Myocyte (in vitro differentiated cells): ENCODE measurements at regions not wholly inside any gene's neighbourhood (a gene's known extent, or its start where the extent isn't known, plus 50 kb on each side); places are given as distances from the start of the nearest gene placed in this dataset.
"Not testable (repeated sequence)": the region's sequence is repeated elsewhere in the genome, so short reads cannot be mapped to it uniquely, and the experiment has no call there.

Source experiments
- DNase-seq: peaks from one replicate; pipeline ENCODE4 v3.0.0-alpha.2; 2012; ENCODE audit warnings: low read depth

DNA sequence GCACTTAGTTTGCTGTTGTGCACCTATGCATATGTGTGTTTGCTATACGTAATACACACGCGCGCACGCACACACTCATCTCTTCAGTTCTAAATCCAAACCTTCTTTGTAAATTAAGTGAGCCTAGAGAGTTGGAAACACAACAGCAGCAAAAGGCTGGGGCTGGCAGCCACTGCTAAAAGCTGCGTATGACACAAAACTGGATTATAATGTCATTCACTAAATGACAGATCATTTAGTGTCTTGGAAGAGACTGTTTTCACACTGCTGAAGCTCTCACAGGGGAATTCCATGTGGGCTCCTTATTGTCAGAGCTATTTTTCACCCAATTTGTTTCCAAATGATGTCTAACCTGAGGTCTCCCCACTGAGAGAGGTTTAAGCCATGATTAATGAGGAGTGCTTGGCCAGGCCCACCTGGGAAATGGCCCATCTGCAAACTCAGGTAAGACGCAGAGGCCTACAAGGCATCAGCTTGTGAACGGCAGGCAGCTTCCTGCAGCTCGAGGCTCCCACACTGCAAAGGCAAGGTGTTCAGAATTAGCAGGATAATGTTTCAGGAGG lies 94.2 kb downstream of the OLIG3 start:
- DNase-seq, result no peak

DNA sequence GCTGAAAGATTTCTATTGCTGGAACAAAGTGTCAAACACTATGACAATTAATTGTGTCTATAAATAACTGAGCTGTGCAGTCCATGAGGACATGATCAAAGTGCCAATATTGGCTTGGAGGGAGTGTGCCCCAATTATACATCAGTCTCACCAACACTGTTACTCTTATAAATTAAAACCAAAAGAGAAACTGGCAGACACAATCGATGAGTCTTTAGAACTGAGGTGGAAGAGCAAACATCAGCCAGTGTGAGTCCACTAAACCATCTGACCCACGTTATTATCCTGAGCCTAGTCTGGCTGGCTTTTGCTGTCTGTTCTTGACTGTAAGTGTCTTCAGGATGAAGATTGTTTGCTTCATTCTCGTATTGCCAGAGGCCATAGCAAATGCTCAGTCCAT lies 98.9 kb downstream of the OLIG3 start:
- DNase-seq, result no peak

GRCh38 chr6:137391061-137391814 lies 103.0 kb downstream of the OLIG3 start:
- no peak for DNase-seq

GRCh38 chr6:137390334-137390733 lies 103.9 kb downstream of the OLIG3 start:
- DNase-seq, result no peak

- no peak for DNase-seq
Observed at GRCh38 chr6:137389150-137389704, 105.0 kb downstream of the OLIG3 start.

DNA sequence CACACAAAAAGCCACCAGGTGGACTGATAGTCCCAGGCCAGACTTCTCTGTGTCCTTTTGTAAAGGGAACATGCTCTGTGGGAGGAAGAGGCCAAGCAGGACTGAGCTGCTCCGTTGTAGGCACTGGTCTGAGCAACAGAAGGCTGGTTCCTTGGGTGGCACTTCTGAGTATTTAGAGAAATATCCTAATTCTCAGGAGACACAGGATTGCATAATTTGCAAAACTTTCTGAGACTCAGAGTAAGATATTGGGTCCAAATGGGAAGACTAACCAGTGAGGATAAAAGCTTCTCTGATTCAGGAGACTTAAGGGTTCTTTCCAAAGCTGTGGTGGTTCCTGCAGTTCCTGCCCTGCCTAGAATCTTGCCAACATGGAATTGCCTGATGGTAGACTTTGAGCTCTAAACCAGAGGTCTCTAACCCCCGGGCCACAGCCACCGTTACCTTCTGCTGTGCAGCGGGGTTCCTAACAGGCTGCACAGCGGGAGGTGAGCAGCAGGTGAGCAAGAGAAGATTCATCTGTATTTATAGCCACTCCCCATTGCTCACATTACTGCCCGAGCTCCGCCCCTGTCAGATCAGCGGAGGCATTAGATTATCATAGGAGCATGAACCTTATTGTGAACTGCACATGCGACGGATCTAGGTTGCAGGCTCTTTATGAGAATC lies 107.0 kb downstream of the OLIG3 start:
- DNase-seq, result no peak

DNA sequence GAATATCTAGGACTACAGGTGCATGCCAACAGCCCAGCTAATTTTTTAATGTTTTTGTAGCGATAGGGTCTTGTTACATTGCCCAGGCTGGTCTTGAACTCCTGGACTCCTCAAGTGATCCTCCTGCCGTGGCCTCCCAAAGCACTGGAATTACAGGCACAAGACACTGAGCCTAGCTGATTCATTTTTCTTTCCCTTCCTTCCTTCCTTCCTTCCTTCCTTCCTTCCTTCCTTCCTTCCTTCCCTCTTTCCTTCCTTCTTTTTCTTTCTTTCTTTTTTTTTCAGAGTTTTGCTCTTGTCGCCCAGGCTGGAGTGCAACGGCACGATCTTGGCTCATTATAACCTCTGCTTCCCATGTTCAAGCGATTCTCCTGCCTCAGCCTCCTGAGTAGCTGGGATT lies 110.9 kb downstream of the OLIG3 start:
- DNase-seq, result not testable (repeated sequence)

DNA sequence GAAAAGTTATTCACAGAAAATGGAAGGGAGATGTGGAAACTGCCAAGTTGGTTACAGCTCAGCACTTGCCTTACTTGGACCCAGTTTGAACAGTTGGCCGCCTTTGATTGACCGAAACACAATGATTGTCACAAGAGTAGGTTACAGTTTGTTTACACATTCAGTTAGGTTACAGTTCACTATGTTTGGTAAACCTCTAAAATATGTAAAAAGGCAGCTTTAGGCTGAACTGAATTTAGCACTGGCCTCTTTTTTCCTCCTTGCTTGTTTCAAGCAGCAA lies 116.2 kb downstream of the OLIG3 start:
- DNase-seq, result no peak

- DNase-seq, result no peak
Observed at GRCh38 chr6:137373296-137373695, 120.9 kb downstream of the OLIG3 start.

- DNase-seq, result no peak
Observed at GRCh38 chr6:137372532-137372931, 121.7 kb downstream of the OLIG3 start.

- DNase-seq, result no peak
Observed at GRCh38 chr6:137371634-137372016, 122.6 kb downstream of the OLIG3 start.

GRCh38 chr6:137370871-137371633 lies 123.1 kb downstream of the OLIG3 start:
- DNase-seq, result no peak

DNA sequence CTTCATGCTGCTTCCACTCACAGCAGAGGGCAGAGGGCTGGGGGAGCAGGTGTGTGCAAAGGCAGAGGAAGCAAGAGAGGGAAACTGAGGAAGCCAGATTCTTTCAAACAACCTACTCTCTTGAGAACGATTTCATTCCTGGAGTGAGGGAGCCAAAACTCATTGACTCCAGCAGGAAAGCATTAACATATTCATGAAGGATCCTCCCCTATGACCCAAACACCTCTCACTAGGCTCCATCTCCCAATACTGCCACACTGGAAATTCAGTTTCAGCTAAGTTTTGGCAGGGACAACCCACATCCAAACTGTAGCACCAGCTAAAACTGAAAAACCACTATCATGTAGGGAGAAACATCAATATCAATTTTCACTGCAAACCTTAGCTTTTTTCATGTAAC lies 125.1 kb downstream of the OLIG3 start:
- DNase-seq, result no peak

DNA sequence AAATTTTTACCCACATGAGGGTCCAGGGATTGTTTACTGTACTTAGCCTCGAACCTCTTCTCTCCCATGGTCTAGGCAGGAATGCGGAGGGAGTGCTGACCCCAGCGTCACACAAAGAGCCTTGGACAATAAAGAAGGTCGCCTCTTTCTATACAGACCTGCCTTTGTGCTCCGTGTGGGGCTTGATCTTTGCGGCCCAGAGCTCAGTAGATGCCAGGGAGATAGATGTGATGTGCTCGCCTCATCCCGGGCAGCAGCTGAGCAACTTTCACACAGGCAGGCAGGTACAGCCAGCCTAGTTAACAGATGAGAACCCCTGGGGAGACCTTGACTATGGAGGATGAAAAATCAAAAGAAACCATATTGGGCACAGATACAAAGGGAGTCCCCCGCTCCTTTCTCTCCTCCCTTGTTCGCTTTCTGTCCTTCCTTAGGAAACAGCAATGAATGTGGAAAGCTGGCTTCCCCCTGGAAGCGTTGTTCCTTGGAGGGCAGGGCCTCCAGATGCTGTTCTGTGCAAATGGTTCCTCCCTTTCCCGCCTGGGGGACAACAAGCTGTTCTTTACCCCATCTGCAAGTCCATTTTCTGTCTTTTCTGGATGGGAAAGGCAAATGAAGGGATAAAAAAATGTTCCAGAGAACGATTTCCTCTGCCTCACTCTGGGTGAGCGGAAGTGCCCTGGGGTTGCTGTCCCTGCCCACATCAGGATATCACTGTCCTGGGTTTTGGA lies 128.3 kb downstream of the OLIG3 start:
- no peak for DNase-seq

GRCh38 chr6:137363805-137364138 lies 130.4 kb downstream of the OLIG3 start:
- peak; percentile 4 for DNase-seq

GRCh38 chr6:137362878-137363804 lies 131.1 kb downstream of the OLIG3 start:
- no peak for DNase-seq

DNA sequence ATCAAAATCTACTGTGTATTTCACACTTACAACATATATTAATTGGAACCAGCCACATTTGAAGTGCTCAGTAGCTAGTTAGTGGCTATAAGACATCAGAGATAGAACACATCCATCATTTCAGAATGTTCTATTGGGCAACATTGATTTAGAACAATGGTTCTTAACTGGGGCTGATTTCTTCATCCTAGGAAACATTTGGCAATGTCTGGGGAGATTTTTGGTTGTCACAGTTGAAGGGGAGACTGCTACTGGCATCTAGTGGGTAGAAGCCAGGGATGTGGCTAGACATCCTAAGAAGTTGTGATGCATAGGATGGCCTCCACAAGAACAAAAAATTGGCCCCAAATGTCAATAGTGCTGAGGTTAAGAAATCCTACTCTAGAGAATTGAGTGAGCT lies 132.5 kb downstream of the OLIG3 start:
- no peak for DNase-seq

GRCh38 chr6:137358273-137358672 lies 135.9 kb downstream of the OLIG3 start:
- peak; percentile 22 for DNase-seq

DNA sequence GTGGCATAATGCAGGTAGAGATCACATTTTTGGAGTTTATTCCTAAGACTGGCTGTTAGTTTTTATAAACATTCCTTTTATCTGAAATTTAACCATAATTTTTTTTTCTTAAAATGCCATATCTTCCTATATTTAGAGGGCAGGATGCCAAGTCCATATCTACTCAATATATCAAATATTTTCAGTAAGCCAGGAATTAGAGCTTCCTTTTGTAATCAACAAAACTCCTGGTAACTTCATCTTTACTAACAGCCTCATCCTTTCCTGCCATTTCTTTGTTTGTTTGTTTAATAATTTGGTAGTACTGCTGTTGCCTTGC lies 136.3 kb downstream of the OLIG3 start:
- no peak for DNase-seq

GRCh38 chr6:137357263-137357947 lies 136.8 kb downstream of the OLIG3 start:
- no peak for DNase-seq
